ENCODE measurements at regions not wholly inside any gene's neighbourhood (a gene's known extent, or its start where the extent isn't known, plus 50 kb on each side); places are given as distances from the start of the nearest gene placed in this dataset.
A peak's percentile ranks its signal among the peaks of the same experiment; 100 is the strongest.
"Not testable (repeated sequence)": the region's sequence is repeated elsewhere in the genome, so short reads cannot be mapped to it uniquely, and the experiment has no call there.

GRCh38 chr11:98495016-98495415, 525.7 kb upstream of the CNTN5 start:
- no peak for DNase-seq

- no peak for DNase-seq
These were observed 525.1 kb upstream of the CNTN5 start for GRCh38 chr11:98495601-98496000.

GRCh38 chr11:98507208-98507607, 513.5 kb upstream of the CNTN5 start:
- no peak for DNase-seq

DNA sequence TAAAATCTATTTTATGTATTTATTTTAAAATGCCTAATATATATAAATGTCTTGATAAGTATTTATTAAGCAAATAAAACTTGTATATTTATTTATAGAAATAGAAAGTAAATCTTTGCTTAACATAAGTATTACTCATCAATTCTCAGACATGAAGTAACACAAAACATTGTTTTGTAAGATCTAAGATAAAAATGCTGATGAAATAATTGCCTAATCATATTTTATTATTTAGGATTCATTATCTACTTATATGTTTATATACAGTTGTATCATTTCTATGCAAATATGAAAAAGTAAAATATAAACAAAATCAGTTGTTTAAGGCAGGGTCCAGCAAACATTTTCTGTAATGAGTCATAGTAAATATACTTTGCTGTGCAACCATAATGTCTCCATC, 507.8 kb upstream of the CNTN5 start:
- no peak for DNase-seq

DNA sequence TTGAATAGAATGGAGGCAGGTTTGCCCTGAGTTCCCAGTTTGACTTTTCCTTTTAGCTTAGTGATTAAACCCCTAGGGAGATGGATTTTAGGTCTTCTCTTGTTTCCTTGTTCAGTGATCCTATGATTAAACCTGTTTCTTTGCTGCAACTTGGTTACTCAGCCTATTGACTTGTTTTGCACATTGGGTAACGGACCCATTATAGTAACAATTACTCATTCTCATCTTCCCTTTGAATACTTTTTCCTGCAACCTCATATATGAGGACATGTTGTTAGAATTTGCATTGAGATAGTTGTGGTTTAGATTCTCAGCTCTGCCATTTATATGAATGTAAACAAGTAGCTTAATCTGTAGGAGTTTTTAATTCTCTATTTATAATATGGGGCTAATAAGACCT, 489.2 kb upstream of the CNTN5 start:
- no peak for DNase-seq

DNA sequence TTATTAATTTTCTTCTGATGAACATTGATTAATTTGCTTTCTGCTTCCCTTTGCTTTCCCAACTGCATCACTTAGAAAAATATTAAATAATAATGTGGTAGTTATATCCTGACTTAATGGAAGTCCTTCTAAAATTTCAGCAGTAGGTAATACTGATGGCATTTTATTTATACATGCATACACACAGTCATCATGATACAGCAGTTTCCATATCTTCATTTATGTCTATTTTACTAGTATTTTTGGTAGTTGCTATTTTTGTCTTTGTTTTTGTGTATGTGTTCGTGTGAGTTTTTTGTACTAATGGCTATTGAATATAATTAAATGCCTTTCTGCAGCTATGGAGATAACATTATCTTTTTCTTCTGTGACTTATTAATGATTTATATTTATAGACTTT, 484.7 kb upstream of the CNTN5 start:
- no peak for DNase-seq

GRCh38 chr11:98538358-98538757, 482.4 kb upstream of the CNTN5 start:
- not testable (repeated sequence) for DNase-seq

DNA sequence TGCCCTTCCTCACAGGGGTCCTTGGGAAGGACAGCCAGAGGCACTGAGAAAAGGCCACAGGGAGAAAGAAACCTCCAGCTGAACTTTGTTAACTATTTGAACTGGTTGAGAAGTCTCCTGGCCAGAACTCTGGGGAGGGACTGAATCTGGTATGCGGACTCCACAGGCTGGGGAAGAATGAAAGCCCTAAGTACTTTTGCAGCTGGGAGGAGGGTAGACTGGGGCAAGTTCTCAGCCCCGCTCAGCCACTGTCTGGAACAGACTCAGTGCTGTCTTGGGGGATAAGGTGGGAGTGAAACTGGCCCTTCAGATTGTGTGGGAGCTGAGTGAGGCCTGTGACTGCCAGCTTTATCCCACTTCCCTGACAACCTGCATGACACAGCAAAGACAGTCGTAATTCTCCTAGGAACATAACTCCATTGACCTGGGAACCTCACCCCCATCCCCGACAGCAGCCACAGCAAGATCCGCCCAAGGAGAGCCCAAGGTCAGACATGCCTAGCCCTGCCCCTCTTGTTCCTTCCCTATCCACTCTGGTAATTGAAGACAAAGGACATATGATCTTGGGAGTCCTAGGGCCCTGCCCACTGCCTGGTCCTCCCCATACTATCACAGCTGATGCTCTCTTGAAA, 475.1 kb upstream of the CNTN5 start:
- no peak for DNase-seq

DNA sequence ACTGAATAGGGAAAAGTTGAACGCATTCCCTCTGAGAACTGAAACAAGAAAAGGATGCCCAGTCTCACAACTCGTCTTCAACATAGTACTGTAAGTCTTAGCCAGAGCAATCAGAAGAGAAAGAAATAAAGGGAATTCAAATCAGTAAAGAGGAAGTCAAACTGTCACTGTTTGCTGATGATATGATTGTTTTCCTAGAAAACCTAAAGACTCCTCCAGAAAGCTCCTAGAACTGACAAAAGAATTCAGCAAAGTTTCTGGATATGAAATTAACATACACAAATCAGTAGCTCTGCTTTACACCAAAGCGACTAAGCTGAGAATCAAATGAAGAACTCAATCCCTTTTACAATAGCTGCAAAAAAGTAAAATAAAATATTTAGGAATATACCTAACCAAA, 471.2 kb upstream of the CNTN5 start:
- no peak for DNase-seq

DNA sequence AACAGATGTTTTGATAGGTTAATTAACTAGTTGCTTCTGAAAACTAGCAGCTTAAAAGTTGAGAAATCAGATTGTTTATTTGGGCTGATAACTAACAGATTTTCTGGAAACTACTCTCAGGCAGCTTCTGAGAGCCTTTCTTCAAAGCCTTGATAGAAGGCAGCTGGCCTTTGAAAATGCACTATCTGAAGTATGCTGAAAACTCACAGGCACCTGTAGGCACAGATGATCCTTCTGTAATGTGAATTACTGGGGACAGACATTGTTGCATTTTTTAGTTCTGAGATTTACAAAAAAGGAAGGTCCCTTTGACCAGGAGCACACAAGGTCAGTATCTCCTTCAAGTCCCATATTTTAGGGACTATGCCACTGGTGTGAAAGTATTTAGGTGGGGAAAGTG, 460.8 kb upstream of the CNTN5 start:
- no peak for DNase-seq

DNA sequence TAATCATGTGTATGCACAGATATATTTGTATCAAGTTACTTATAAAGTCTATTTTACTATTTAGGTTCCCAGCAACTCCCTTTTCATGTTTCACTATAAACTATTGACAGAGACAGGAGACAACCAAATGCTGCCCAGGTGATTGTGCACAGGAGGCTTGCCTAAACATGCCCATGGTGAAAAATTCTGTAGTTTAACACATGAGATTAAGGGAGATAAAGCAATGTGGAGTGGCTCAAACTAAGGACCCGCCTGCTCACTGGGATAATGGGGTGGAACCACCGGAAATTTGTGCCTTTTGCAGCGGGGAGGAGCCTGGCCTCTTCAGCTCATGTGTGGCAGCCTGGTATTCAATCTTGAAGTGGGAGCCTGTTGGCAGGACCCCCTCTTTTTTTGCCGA, 459.5 kb upstream of the CNTN5 start:
- DNase-seq: no peak

- no peak for DNase-seq
These were observed 458.8 kb upstream of the CNTN5 start for GRCh38 chr11:98561877-98562395.

GRCh38 chr11:98564233-98564632, 456.5 kb upstream of the CNTN5 start:
- DNase-seq: no peak

- DNase-seq: no peak
These were observed 455.9 kb upstream of the CNTN5 start for GRCh38 chr11:98564881-98565280.

- no peak for DNase-seq
These were observed 455.4 kb upstream of the CNTN5 start for GRCh38 chr11:98565311-98565710.

GRCh38 chr11:98566978-98567377, 453.8 kb upstream of the CNTN5 start:
- DNase-seq: no peak

- DNase-seq: no peak
These were observed 452.7 kb upstream of the CNTN5 start for GRCh38 chr11:98568013-98568412.

GRCh38 chr11:98572941-98573340, 447.8 kb upstream of the CNTN5 start:
- no peak for DNase-seq

DNA sequence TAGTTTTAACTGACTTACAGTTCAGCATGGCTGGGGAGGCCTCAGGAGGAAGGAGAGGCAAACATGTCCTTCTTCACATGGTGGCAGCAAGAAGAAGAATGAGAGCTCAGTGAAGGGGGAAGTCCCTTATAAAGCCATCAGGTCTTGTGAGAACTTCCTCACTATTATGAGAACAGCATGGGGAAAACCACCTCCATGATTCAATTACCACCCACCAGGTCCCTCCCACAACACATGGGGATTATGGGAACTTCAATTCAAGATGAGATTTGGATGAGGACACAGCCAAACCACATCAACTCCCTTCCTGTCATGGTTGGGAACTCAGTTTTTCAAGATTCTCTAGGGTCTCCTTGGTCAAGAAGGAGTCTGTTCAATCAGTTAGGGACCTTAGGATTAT, 432.9 kb upstream of the CNTN5 start:
- DNase-seq: peak; percentile 14 to 40 (median 27)

DNA sequence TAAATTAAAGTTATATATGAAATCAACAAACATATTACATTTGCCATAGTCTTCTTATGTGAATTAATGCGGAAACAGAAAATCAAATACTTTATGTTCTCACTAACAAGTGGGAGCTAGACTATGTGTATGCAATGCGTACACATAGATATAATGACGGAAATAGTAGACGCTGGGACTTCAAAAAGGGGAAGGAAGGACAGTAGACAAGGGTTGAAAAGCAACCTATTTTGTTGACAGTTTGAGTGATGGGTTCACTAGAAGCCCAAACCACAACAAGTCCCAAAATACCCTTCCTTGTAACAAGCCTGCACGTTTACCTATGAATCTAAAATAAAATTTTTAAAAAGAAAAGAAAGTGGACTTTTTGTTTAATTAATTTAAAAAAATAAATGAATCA, 430.8 kb upstream of the CNTN5 start:
- no peak for DNase-seq

- DNase-seq: no peak
These were observed 420.6 kb upstream of the CNTN5 start for GRCh38 chr11:98600103-98600502.

DNA sequence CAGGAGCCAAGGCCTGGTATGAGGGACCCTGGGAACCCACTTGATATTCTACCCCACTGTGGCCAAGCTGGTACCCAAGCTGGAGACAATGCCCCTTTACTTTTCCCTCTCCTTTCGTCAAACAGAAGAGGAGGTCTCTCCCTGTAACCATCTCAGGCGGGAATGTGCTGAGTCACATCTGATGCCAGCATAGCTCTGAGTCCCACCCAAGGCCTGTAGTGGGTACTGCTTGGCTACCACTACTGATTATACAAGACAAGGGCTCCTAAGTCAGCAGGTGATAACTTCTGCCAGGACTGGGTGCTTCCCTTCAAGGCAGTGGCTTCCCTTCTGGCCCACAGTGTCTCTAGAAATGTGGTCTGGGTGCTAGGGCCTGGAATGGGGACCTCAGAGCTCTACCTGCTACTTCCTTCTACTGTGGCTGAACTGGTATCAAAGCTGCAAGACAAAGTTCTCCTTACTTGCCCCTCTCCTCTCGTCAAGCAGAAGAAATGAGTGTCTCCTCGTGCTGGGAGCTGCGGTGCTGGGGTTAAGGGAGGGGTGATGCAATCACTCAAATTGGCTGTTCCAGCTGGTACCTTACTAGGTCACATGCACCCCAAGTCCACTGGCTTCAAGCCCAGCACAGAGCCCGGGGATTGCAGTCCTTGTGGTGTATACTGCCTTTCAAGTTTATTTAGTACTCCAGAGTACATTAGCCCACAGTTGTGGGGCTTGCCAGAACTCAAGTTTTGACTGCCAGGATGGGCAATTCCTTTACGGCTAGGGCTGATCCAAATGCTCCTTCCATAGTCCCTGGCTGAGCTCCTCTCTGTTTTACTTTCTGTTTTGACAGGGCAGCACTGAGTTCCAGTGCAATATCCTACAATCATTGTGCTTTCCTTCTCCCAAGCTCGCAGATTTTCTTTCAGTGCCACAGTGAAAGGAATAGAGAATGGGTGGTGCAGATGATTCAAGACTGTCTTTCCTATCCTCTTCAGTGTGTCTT, 419.7 kb upstream of the CNTN5 start:
- DNase-seq: no peak

- DNase-seq: no peak
These were observed 404.6 kb upstream of the CNTN5 start for GRCh38 chr11:98616098-98616655.

- no peak for DNase-seq
These were observed 399.0 kb upstream of the CNTN5 start for GRCh38 chr11:98621767-98622166.
